ENCODE measurements at regions not wholly inside any gene's neighbourhood (a gene's known extent, or its start where the extent isn't known, plus 50 kb on each side); places are given as distances from the start of the nearest gene placed in this dataset.

DNA sequence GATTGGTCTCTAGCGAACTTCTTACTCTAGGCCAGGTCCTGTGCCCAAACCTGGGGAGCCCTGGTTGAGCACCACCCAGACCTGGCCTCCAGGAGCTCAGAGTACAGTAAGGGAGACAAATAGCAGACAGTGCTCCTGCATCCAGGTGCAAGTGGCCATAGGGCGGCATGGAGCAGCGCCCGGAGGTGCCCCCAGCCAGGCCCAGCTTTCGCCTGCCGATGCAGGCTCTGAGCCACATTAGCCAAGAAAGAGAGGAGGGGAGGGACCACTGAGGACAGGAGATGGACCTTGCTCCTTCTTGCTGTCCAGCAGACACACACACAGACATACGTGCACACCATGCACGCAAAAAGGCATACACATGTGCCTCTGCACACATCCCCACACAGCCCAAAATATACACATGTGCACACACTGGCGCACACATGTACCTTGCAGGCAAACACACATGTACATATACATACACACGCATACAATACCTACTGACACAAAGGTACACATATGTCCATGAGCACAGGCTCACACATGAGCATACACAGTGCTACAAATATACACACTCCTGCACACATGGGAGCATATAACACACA, 68.7 kb upstream of the FGF3 start:
- no peaks in the 10 kb centered on the region for H3K36me3 ChIP-seq (ENCODE audit: control insufficient read depth, insufficient read depth, low read length)
- peaks cover 11% of the 10 kb centered on the region for H3K4me1 ChIP-seq (ENCODE audit: control insufficient read depth, insufficient read depth, low read length, poor library complexity, severe bottlenecking)
- no peak overlapping the region for H3K27ac ChIP-seq (ENCODE audit: low read depth, low read length, severe bottlenecking)
- no peak overlapping the region for H3K4me3 ChIP-seq (ENCODE audit: extremely low read depth, insufficient read depth, low read length, poor library complexity, severe bottlenecking)
- no peaks in the 10 kb centered on the region for H3K9me3 ChIP-seq (ENCODE audit: control insufficient read depth, low read length)
- 80 to 84% methylated on average over 10 of the region's 10 CpGs for WGBS, 2 experiments (ENCODE audit: insufficient coverage in 2 of 2)

DNA sequence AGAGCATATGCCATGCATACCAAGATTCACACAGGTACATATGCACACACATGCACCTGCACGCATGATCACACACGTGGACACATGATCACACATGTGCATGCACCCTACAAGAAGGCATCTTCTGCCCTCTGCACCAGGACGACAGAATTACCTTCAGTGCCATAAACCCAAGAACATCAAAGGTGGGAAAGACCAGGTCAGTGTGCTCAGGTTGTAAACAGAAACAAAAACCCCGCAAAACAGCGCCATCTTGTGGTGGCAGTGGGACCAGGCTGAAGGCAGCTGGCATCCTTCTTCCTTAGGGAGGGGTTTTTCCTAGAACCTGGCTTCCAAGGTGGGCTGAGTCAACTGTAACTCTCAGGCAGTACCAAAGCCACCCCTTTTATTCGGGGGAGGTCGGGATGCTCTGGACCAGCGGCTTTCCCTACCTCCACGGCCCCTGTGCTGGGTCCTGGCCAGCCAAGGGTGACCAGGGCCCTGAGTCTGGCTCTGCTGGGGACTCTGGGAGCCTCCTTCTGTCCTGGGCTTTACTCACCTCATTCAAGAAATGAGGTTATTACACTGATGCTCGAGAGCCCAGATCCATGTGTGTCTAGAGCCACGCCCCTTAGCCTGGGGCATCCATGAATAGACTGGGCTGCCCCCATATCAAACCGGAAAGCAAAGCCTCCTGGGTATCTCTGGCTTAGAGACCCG, 69.4 kb upstream of the FGF3 start:
- Histone ChIP-seq H3K4me3 (ENCODE audit: extremely low read depth, insufficient read depth, low read length, poor library complexity, severe bottlenecking) (no peak overlapping the region), H3K4me1 (ENCODE audit: control insufficient read depth, insufficient read depth, low read length, poor library complexity, severe bottlenecking) (peaks cover 11% of the 10 kb centered on the region), H3K27ac (ENCODE audit: low read depth, low read length, severe bottlenecking) (no peak overlapping the region), H3K36me3 (ENCODE audit: control insufficient read depth, insufficient read depth, low read length) (no peaks in the 10 kb centered on the region), H3K9me3 (ENCODE audit: control insufficient read depth, low read length) (no peaks in the 10 kb centered on the region)
- WGBS, 2 experiments (ENCODE audit: insufficient coverage in 2 of 2): 15 to 19% methylated on average over 13 of the region's 13 CpGs

DNA sequence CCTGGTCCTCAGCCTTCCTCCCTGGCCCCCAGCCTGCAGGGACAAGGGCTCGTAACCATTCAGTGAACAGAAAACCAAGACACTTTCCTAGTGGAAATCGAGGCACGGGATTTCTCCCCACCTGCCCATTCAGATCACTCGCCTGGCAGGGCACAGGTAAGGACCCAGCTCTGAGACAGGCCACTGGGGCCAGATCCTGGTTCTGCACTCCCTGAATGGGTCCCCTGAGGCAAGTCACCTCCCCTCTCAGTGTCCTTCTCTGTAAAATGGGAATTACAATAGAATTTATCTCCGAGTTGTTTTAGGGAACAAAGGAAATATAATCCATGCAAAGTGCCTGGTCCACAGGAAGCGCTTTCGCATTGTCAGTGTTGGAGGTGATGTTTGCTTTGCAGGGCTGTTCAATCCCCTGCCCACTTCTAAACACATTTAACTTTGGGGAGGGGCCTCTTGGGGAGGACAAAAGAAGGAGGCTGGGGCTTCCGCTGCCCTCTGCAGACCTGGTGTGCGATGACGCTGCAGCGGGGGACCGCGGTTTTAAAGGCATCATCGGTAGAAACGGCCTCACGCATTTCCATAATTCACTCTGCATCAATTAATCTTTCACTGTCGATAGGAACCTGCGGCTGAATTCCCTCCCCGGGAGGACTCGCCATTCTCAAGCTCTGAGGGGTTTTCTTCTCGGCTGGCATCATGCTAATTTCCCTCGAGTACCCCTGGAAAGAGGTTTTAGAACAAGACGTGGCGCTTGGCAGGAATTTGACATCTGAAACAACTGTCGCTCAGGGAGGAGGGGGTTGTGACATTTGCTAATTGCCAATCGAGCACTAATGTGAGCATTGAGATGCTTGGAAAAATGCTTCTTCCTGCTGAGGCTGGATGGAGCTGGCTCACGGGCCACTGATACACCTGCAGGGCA, 70.4 kb upstream of the FGF3 start:
- peaks cover 11% of the 10 kb centered on the region for H3K4me1 ChIP-seq (ENCODE audit: control insufficient read depth, insufficient read depth, low read length, poor library complexity, severe bottlenecking)
- no peak overlapping the region for H3K27ac ChIP-seq (ENCODE audit: low read depth, low read length, severe bottlenecking)
- no peaks in the 10 kb centered on the region for H3K36me3 ChIP-seq (ENCODE audit: control insufficient read depth, insufficient read depth, low read length)
- H3K4me3 ChIP-seq (ENCODE audit: extremely low read depth, insufficient read depth, low read length, poor library complexity, severe bottlenecking): no peak overlapping the region
- no peaks in the 10 kb centered on the region for H3K9me3 ChIP-seq (ENCODE audit: control insufficient read depth, low read length)
- whole genome bisulfite sequencing, 2 experiments (ENCODE audit: insufficient coverage in 2 of 2): 22% methylated on average over 20 of the region's 27 CpGs

DNA sequence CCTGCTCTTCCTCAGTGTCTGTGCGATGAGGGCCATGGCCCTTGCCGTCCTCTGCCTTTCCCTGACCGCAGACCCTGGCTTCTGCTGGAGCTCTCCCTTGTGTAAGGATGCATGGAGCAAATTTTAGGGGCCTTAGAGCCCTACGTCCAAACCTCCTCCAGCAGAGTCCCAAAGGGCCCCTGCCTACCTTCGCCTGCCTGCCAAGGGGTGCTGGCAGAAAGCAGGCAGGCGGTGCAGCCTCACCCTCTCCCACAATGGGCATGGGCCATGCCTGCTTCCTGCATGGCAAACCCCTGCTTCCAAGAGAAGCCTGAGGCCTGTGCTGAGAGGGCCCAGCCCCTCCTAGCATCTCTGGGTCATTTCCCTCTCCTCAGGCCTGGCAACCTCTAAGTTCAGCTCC, 71.3 kb upstream of the FGF3 start:
- 85 to 86% methylated on average over 5 to 6 of the region's 6 CpGs for WGBS, 2 experiments (ENCODE audit: insufficient coverage in 2 of 2)
- Histone ChIP-seq H3K4me1 (ENCODE audit: control insufficient read depth, insufficient read depth, low read length, poor library complexity, severe bottlenecking) (peaks cover 14% of the 10 kb centered on the region), H3K4me3 (ENCODE audit: extremely low read depth, insufficient read depth, low read length, poor library complexity, severe bottlenecking) (no peak overlapping the region), H3K36me3 (ENCODE audit: control insufficient read depth, insufficient read depth, low read length) (no peaks in the 10 kb centered on the region), H3K27ac (ENCODE audit: low read depth, low read length, severe bottlenecking) (no peak overlapping the region), H3K9me3 (ENCODE audit: control insufficient read depth, low read length) (no peaks in the 10 kb centered on the region)

DNA sequence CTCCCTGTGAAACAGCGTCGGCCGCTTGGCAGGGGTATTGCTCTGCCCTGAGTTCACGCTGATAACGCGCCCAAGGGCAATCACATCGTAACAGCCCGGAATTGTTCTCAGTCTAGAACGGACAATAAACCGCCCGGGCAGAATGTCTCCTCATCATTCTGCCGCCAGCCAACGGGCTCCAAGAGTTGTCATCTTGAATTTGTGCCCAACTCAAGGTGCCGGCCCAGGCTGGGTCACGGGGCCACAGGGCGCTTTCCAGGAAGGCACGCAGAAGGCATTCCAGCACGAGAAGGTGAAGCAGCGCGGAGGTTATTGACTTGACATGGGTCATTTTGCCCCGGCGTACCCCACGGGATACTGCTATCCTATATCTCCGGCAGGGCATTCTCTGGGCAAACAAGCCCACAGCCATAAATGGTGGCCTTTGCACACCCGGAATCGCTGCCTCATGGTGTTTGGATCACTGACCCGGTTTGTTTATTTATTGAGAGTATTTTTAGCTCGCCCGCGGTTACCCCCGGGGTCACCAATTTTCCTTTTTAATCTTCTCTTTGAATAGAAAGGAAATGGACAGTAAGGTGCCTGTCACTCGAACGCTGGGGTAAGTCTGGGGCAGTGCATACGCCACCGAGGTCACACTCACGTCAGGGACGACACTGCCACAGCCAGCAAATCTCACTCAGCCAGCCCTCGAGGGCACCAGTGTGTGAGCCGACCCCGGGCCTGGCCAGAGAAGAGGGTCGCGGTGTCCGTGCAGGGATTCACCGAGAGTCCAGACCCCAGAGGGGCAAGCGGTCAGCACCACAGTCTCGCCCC, 72.4 kb upstream of the FGF3 start:
- Histone ChIP-seq H3K36me3 (ENCODE audit: control insufficient read depth, insufficient read depth, low read length) (no peaks in the 10 kb centered on the region), H3K27ac (ENCODE audit: low read depth, low read length, severe bottlenecking) (no peak overlapping the region), H3K4me3 (ENCODE audit: extremely low read depth, insufficient read depth, low read length, poor library complexity, severe bottlenecking) (no peak overlapping the region), H3K4me1 (ENCODE audit: control insufficient read depth, insufficient read depth, low read length, poor library complexity, severe bottlenecking) (peaks cover 17% of the 10 kb centered on the region), H3K9me3 (ENCODE audit: control insufficient read depth, low read length) (no peaks in the 10 kb centered on the region)
- WGBS, 2 experiments (ENCODE audit: insufficient coverage in 2 of 2): 94 to 95% methylated on average over 41 to 45 of the region's 46 CpGs

DNA sequence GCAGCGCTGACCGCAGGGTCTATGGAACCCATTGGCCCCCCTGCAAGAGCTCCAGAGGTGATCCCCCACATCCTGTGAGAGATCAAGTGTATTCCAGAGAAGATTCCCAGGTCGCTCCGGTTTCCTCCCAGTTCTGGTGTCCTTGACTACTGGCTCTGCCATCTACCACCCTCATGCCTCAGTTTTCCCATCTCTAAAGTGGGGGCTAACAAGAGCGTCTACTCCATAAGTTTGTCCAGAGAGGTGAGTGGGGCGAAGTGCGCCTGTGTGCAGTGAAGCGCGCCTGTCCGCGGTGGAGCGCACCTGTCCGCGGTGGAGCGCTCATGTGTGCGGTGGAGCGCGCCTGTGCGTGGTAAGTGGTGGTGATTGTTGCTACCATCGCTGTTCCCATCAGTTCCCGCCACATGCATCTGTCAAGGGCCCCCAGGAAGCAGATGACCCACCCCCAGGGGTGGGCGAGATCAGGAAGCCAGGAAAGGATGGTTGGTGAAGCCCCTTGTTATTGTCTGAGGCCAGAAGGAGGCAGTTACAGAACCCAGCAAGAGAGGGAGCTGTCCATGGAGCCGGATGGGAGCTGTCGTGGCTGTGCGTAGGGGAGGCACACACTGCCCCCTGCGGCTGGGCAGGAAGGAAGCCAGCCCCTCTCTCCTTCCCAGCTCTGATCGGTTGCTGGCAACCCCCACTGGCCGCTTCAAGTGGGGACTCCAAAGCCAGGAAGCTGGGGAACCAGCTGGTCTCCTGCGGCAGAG, 73.2 kb upstream of the FGF3 start:
- Histone ChIP-seq H3K4me1 (ENCODE audit: control insufficient read depth, insufficient read depth, low read length, poor library complexity, severe bottlenecking) (peaks cover 17% of the 10 kb centered on the region), H3K9me3 (ENCODE audit: control insufficient read depth, low read length) (no peaks in the 10 kb centered on the region), H3K27ac (ENCODE audit: low read depth, low read length, severe bottlenecking) (no peak overlapping the region), H3K4me3 (ENCODE audit: extremely low read depth, insufficient read depth, low read length, poor library complexity, severe bottlenecking) (no peak overlapping the region), H3K36me3 (ENCODE audit: control insufficient read depth, insufficient read depth, low read length) (no peaks in the 10 kb centered on the region)
- WGBS, 2 experiments (ENCODE audit: insufficient coverage in 2 of 2): 77 to 81% methylated on average over 22 to 29 of the region's 29 CpGs

DNA sequence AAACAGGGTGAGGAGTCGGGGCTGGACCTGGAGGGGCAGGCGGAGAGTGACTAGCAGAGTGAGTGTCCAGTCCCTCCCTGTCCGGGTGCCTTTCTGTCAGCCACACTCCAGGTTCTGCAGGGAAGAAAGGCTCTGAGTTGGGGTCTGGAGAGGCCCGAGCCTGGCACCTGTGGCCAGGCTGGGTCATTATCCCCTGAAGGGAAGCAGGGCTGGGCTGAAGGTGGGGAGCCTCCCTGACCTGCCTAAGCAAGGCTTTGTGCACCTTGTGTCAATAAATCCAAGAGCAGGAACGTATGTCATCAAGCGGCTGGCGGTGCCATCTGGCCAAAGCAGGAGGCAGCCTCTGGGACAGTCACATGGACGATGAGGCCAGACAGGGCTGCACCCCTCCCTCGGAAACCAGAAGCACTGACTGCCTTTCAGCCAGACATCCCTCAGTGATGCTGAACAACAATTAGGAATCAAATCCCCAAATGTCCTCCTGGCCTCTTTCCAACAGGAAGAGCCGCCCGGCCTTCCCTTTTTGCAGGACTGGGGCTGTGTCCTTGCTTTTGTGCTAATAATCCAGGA, 73.9 kb upstream of the FGF3 start:
- H3K4me1 ChIP-seq (ENCODE audit: control insufficient read depth, insufficient read depth, low read length, poor library complexity, severe bottlenecking): peaks cover 17% of the 10 kb centered on the region
- no peaks in the 10 kb centered on the region for H3K9me3 ChIP-seq (ENCODE audit: control insufficient read depth, low read length)
- 88 to 91% methylated on average over 9 to 11 of the region's 11 CpGs for WGBS, 2 experiments (ENCODE audit: insufficient coverage in 2 of 2)
- H3K4me3 ChIP-seq (ENCODE audit: extremely low read depth, insufficient read depth, low read length, poor library complexity, severe bottlenecking): no peak overlapping the region
- no peaks in the 10 kb centered on the region for H3K36me3 ChIP-seq (ENCODE audit: control insufficient read depth, insufficient read depth, low read length)
- H3K27ac ChIP-seq (ENCODE audit: low read depth, low read length, severe bottlenecking): no peak overlapping the region

DNA sequence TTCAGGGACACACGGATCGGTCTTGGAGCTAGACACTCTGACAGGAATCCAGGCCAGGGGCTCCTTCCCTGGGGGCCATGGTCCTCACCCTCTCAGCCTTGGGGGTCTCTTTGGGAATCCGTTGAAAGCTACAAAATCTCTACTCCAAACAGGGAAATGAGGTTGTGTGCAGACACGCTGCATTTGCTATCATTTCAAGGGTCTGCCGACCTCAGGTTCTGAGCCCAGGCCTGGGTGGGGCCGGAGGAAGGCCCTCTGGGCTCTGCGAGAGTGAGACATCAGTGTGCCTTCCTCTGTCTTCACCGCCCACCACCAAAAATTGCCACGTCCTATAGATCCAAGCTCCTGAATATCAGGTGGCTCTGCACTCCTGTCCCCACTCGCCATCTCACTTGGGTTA, 74.4 kb upstream of the FGF3 start:
- no peak overlapping the region for H3K27ac ChIP-seq (ENCODE audit: low read depth, low read length, severe bottlenecking)
- no peaks in the 10 kb centered on the region for H3K36me3 ChIP-seq (ENCODE audit: control insufficient read depth, insufficient read depth, low read length)
- WGBS, 2 experiments (ENCODE audit: insufficient coverage in 2 of 2): 86 to 93% methylated on average over 10 of the region's 10 CpGs
- peaks cover 17% of the 10 kb centered on the region for H3K4me1 ChIP-seq (ENCODE audit: control insufficient read depth, insufficient read depth, low read length, poor library complexity, severe bottlenecking)
- no peak overlapping the region for H3K4me3 ChIP-seq (ENCODE audit: extremely low read depth, insufficient read depth, low read length, poor library complexity, severe bottlenecking)
- no peaks in the 10 kb centered on the region for H3K9me3 ChIP-seq (ENCODE audit: control insufficient read depth, low read length)

DNA sequence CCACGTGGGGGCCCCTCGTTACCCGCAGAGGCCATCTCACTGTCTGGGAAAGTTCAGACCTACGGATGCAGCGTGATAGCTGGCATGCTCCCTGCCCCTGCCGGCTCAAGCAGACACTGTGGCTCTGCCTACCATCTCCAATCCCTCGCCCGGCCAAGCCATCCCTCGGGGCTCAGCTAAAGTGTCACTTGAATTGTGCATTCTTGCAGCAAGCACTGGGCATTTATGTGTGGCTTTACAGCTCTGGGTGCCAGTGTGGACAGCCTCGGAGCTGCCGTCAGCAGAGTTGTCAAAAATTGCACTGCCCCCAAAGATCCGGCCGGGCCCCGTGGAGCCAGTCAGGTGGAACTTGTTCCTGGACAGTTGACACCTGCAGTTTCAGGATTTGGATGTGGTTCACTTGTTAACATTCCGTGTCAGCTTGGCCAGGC, 75.0 kb upstream of the FGF3 start:
- 87 to 88% methylated on average over 14 to 15 of the region's 15 CpGs for WGBS, 2 experiments (ENCODE audit: insufficient coverage in 2 of 2)

More for the DNA sequence above, 75.0 kb upstream of the FGF3 start:
- Histone ChIP-seq H3K27ac (ENCODE audit: low read depth, low read length, severe bottlenecking) (no peak overlapping the region), H3K4me1 (ENCODE audit: control insufficient read depth, insufficient read depth, low read length, poor library complexity, severe bottlenecking) (peaks cover 17% of the 10 kb centered on the region), H3K36me3 (ENCODE audit: control insufficient read depth, insufficient read depth, low read length) (no peaks in the 10 kb centered on the region), H3K4me3 (ENCODE audit: extremely low read depth, insufficient read depth, low read length, poor library complexity, severe bottlenecking) (no peak overlapping the region), H3K9me3 (ENCODE audit: control insufficient read depth, low read length) (no peaks in the 10 kb centered on the region)
